ENCODE measurements at regions not wholly inside any gene's neighbourhood (a gene's known extent, or its start where the extent isn't known, plus 50 kb on each side); places are given as distances from the start of the nearest gene placed in this dataset.
"Not testable (repeated sequence)": the region's sequence is repeated elsewhere in the genome, so short reads cannot be mapped to it uniquely, and the experiment has no call there.

- no peak for DNase-seq
These were observed 678.0 kb downstream of the ZEB2 start for GRCh38 chr2:143841935-143842334.

GRCh38 chr2:143840601-143841000 is 679.3 kb downstream of the ZEB2 start:
- no peak for DNase-seq

- no peak for DNase-seq
These were observed 679.7 kb downstream of the ZEB2 start for GRCh38 chr2:143840194-143840593.

GRCh38 chr2:143839456-143839855 is 680.5 kb downstream of the ZEB2 start:
- no peak for DNase-seq

- DNase-seq, result not testable (repeated sequence)
These were observed 682.9 kb downstream of the ZEB2 start for GRCh38 chr2:143837055-143837454.

- DNase-seq, result no peak
These were observed 684.4 kb downstream of the ZEB2 start for GRCh38 chr2:143835481-143835880.

GRCh38 chr2:143833015-143833660 is 686.8 kb downstream of the ZEB2 start:
- no peak for DNase-seq

- DNase-seq, result no peak
These were observed 689.4 kb downstream of the ZEB2 start for GRCh38 chr2:143830476-143830875.

- DNase-seq, result no peak
These were observed 691.0 kb downstream of the ZEB2 start for GRCh38 chr2:143828763-143829537.

- DNase-seq, result no peak
These were observed 695.1 kb downstream of the ZEB2 start for GRCh38 chr2:143824791-143825190.

GRCh38 chr2:143823876-143824275 is 694.7 kb downstream of the ARHGAP15 start:
- DNase-seq, result no peak

GRCh38 chr2:143823296-143823695 is 694.1 kb downstream of the ARHGAP15 start:
- no peak for DNase-seq

- DNase-seq, result no peak
These were observed 693.5 kb downstream of the ARHGAP15 start for GRCh38 chr2:143822736-143823135.

GRCh38 chr2:143819764-143820163 is 690.5 kb downstream of the ARHGAP15 start:
- no peak for DNase-seq

- no peak for DNase-seq
These were observed 690.0 kb downstream of the ARHGAP15 start for GRCh38 chr2:143819190-143819735.
